ENCODE measurements at regions not wholly inside any gene's neighbourhood (a gene's known extent, or its start where the extent isn't known, plus 50 kb on each side); places are given as distances from the start of the nearest gene placed in this dataset.

DNA sequence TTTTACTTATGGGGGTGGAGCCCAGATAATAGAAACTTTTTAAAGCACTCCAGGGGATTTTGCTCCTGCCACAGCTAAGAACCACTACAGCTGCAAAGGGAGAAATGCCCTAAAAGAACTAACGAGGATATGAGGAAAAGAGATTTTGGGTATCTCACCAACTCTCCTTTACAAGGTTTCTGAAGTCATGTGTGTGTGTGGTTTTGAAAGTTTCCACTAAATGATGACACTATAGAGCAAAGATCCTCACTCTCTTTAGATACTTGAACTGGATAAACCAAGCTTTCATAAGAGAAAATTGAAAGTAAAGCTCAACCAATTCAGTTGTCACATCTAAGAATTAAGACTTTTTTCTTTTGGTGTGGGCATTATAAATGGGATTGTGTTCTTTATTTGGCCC lies 455.3 kb upstream of the ALCAM start:
- no peak for TF ChIP-seq POLR2A (IDR thresholded peaks at IDR 0.05)
- TF ChIP-seq, protein P1, sequence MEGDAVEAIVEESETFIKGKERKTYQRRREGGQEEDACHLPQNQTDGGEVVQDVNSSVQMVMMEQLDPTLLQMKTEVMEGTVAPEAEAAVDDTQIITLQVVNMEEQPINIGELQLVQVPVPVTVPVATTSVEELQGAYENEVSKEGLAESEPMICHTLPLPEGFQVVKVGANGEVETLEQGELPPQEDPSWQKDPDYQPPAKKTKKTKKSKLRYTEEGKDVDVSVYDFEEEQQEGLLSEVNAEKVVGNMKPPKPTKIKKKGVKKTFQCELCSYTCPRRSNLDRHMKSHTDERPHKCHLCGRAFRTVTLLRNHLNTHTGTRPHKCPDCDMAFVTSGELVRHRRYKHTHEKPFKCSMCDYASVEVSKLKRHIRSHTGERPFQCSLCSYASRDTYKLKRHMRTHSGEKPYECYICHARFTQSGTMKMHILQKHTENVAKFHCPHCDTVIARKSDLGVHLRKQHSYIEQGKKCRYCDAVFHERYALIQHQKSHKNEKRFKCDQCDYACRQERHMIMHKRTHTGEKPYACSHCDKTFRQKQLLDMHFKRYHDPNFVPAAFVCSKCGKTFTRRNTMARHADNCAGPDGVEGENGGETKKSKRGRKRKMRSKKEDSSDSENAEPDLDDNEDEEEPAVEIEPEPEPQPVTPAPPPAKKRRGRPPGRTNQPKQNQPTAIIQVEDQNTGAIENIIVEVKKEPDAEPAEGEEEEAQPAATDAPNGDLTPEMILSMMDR (IDR thresholded peaks at IDR 0.05): no peak

Measured in body of pancreas (tissue), 4 donors.